ENCODE measurements at regions not wholly inside any gene's neighbourhood (a gene's known extent, or its start where the extent isn't known, plus 50 kb on each side); places are given as distances from the start of the nearest gene placed in this dataset.

DNA sequence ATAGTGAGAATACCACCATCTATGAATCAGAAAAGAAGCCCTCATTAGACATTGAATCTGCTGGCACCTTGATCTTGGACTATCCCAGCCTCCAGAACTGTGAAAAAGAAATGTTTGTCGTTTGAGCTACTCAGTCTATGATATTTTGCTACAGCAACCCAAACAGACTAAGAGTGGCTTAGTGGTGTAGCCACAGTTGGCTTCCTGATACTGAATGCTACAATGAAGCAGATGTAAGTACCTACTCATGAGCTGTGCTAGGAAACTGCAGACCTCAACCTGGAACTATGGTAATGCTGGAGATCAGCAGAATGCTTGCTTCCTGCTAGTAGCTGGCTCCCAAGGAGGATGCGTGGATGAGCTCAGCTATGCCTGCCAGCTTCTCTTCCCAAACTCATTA lies 268.6 kb upstream of the CRY1 start:
- no peak overlapping the region for H3K23ac ChIP-seq (ENCODE audit: insufficient read length, low read depth, low read length)
- H3K9me3 Mint-ChIP-seq: no peaks in the 10 kb centered on the region
- no peak overlapping the region for H2BK12ac ChIP-seq (ENCODE audit: insufficient read length, low read depth, low read length)
- no peaks in the 10 kb centered on the region for H3K36me3 Mint-ChIP-seq (ENCODE audit: insufficient read depth in 1 of 3, low read depth in 3 of 3)
- no peak overlapping the region for H2BK5ac ChIP-seq (ENCODE audit: insufficient read length, low read length)
- no peak overlapping the region for H3K4ac ChIP-seq (ENCODE audit: low read depth, low read length)
- no CpG with 5 or more reads among the region's 2 CpGs for WGBS (ENCODE audit: extremely low coverage, insufficient read length, low lambda C conversion rate)
- H3K4me2 ChIP-seq (ENCODE audit: insufficient read depth, insufficient read length, low read length): no peak overlapping the region
- no peak overlapping the region for H3K4me3 Mint-ChIP-seq
- H2BK20ac ChIP-seq (ENCODE audit: low read depth, low read length, poor library complexity, severe bottlenecking): no peak overlapping the region
- H3K27ac Mint-ChIP-seq: no peak overlapping the region
- H2BK120ac ChIP-seq (ENCODE audit: low read depth, low read length, poor library complexity, severe bottlenecking): no peak overlapping the region
- no peaks in the 10 kb centered on the region for H3K9me3 ChIP-seq (ENCODE audit: control insufficient read depth, low read depth, low read length)
- no peaks in the 10 kb centered on the region for H3K79me1 ChIP-seq (ENCODE audit: insufficient read depth, low read depth, low read length, poor library complexity, severe bottlenecking)
- H2AK5ac ChIP-seq (ENCODE audit: insufficient read length, low read length): no peak overlapping the region
- H3K4me1 Mint-ChIP-seq: peaks cover 4 to 11% of the 10 kb centered on the region in 2 experiments; a peak in 2 of 4 replicates
- no peak overlapping the region for H3K9ac ChIP-seq (ENCODE audit: extremely low read depth, insufficient read length, low read length)
- H2AFZ ChIP-seq (ENCODE audit: low read length): no peak overlapping the region
- H3K79me2 ChIP-seq (ENCODE audit: insufficient read depth, low read length): no peaks in the 10 kb centered on the region
- no peak overlapping the region for H2BK15ac ChIP-seq (ENCODE audit: low read depth, low read length)
- no peaks in the 10 kb centered on the region for H3K27me3 ChIP-seq (ENCODE audit: insufficient read depth, low read length)
- no peaks in the 10 kb centered on the region; the same call in 1 of the 2 replicates for H3K4me1 ChIP-seq (ENCODE audit: insufficient read depth, low read length)
- DNase-seq: no peak
- no peak overlapping the region for H4K8ac ChIP-seq (replicated peaks; ENCODE audit: insufficient read length, low read depth, low read length)
- no peak overlapping the region for H3K14ac ChIP-seq (ENCODE audit: insufficient read depth, low read length)
- no peak overlapping the region for H3K27ac ChIP-seq (ENCODE audit: insufficient read length, low read depth, low read length)
- H4K91ac ChIP-seq (ENCODE audit: insufficient read length, low read depth, low read length): no peak overlapping the region
- H3T11ph ChIP-seq (ENCODE audit: low read length): no peak overlapping the region
- no peak overlapping the region for H3K18ac ChIP-seq (ENCODE audit: insufficient read length, low read depth, low read length)
- H3K27me3 Mint-ChIP-seq (ENCODE audit: low read depth): no peaks in the 10 kb centered on the region
- no peaks in the 10 kb centered on the region for H3K23me2 ChIP-seq (ENCODE audit: insufficient read length, low read depth, low read length, poor library complexity, severe bottlenecking)
- TF ChIP-seq, protein P1, sequence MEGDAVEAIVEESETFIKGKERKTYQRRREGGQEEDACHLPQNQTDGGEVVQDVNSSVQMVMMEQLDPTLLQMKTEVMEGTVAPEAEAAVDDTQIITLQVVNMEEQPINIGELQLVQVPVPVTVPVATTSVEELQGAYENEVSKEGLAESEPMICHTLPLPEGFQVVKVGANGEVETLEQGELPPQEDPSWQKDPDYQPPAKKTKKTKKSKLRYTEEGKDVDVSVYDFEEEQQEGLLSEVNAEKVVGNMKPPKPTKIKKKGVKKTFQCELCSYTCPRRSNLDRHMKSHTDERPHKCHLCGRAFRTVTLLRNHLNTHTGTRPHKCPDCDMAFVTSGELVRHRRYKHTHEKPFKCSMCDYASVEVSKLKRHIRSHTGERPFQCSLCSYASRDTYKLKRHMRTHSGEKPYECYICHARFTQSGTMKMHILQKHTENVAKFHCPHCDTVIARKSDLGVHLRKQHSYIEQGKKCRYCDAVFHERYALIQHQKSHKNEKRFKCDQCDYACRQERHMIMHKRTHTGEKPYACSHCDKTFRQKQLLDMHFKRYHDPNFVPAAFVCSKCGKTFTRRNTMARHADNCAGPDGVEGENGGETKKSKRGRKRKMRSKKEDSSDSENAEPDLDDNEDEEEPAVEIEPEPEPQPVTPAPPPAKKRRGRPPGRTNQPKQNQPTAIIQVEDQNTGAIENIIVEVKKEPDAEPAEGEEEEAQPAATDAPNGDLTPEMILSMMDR (conservative IDR thresholded peaks at IDR 0.05): no peak
- no peak overlapping the region for H3K56ac ChIP-seq (ENCODE audit: insufficient read length, low read depth, low read length)
- no peaks in the 10 kb centered on the region for H4K20me1 ChIP-seq (ENCODE audit: control insufficient read depth, insufficient read depth, insufficient read length)
- H4K5ac ChIP-seq (ENCODE audit: insufficient read length, low read depth, low read length): no peak overlapping the region

All from H9 (cell line).